Upper lobe of left lung (tissue), 6 donors: ENCODE measurements at regions not wholly inside any gene's neighbourhood (a gene's known extent, or its start where the extent isn't known, plus 50 kb on each side); places are given as distances from the start of the nearest gene placed in this dataset.
A peak's percentile ranks its signal among the peaks of the same experiment; 100 is the strongest.

Experiments used
- ATAC-seq, 2 donors: fragments of 200-7000 bp; cut with Tn5 transposase; one replicate each; pipeline ENCODE4 v1.9.1; 2022; ENCODE audit warnings: mild to moderate bottlenecking in 2 of 2, moderate library complexity in 2 of 2; ENCODE audit not compliant: low FRiP score in 2 of 2
- DNase-seq, 2 donors: peaks; one replicate each; pipeline ENCODE4 v3.0.0-alpha.2; 2019 to 2020
- H3K27ac ChIP-seq, 4 donors: fragments of 200-600 bp; sonication (generic); one replicate each; pipeline ENCODE4 v1.5.1; 2016 to 2019
- H3K27me3 ChIP-seq, 4 donors: fragments of 200-600 bp; sonication (generic); one replicate each; pipeline ENCODE4 v1.5.1; 2017 to 2019
- H3K36me3 ChIP-seq, 4 donors: fragments of 200-600 bp; sonication (generic); one replicate each; pipeline ENCODE4 v1.5.1; 2016 to 2019
- H3K4me1 ChIP-seq, 4 donors: fragments of 200-600 bp; sonication (generic); one replicate each; pipeline ENCODE4 v1.5.1; 2018 to 2019
- H3K4me3 ChIP-seq, 4 donors: fragments of 200-600 bp; sonication (generic); one replicate each; pipeline ENCODE4 v1.5.1; 2017 to 2019; ENCODE audit warnings: mild to moderate bottlenecking in 2 of 4, moderate library complexity in 1 of 4
- H3K9me3 ChIP-seq, 4 donors: fragments of 200-600 bp; sonication (generic); one replicate each; pipeline ENCODE4 v1.5.1; 2018 to 2019
- CTCF ChIP-seq, 6 experiments: fragments of 450-650 bp in 4 of 6; fragments of 200-600 bp in 2 of 6; sonication (generic) in 2 of 6; IDR thresholded peaks; one replicate each; pipeline ENCODE4 v1.5.1; 2016 to 2019; ENCODE audit warnings: antibody characterized with exemption in 6 of 6
- EP300 ChIP-seq, 4 donors: sonication (generic); formaldehyde crosslinking; IDR thresholded peaks; one replicate each; pipeline ENCODE4 v1.5.1; 2017; ENCODE audit warnings: antibody characterized with exemption in 4 of 4, control low read depth in 2 of 4
- POLR2A ChIP-seq, 4 donors: fragments of 450-650 bp; IDR thresholded peaks; one replicate each; pipeline ENCODE4 v1.5.1; 2016 to 2017; ENCODE audit warnings: antibody characterized with exemption in 4 of 4, mild to moderate bottlenecking in 2 of 4
- POLR2AphosphoS5 ChIP-seq, 2 donors: sonication (generic); formaldehyde crosslinking; IDR thresholded peaks; one replicate each; pipeline ENCODE4 v1.5.1; 2017; ENCODE audit warnings: antibody characterized with exemption in 2 of 2
- WGBS, 2 donors: methylation state at CpG; one replicate each; pipeline ENCODE4 v1.1.5; 2017 to 2018; 5-methylcytosine and 5-hydroxymethylcytosine counted together
- donor health status: DM: no; HTN: no; CAD: no; lungs with moderate emphysema.
- donor health status: DM: no; HTN: yes; CAD: no; lungs with severe emphysema.

DNA sequence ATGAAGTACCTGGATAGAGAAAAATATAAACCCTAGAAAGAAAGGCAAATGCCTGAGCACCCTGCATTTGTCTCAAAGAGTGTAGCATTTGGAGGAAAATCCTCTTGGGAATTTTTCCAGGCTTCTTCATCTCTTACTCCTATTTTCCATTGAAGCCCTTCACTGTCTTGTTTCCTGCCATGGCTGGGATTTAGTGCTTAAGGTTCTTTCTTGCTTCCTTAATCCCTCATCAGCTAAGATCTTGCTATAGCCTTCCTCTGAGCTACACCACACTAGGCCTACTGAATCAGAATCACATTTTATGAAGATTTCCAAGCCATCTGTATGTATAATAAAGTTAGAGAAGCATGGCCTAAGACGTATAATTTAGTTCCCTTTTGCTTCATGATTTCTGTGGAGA lies 97.5 kb upstream of the PHYHIPL start:
- no peak for TF ChIP-seq CTCF (IDR thresholded peaks at IDR 0.05)
- Histone ChIP-seq H3K9me3 (no peaks in the 10 kb centered on the region), H3K27me3 (no peaks in the 10 kb centered on the region), H3K4me3 (no peak overlapping the region), H3K27ac (peak overlapping the region in 3 of 4 donors; percentile 7 to 57 (median 49)), H3K4me1 (peaks cover 0 to 5% (median 2%) of the 10 kb centered on the region in 4 donors), H3K36me3 (no peaks in the 10 kb centered on the region)
- DNase-seq (no peak), ATAC-seq (no peak)
- WGBS, 2 donors = 30 to 68% methylated on average over 1 of the region's 1 CpG

- ATAC-seq (peak in 1 of 2 donors; percentile 69), DNase-seq (no peak)
- H3K4me3 ChIP-seq = no peak overlapping the region
- no peaks in the 10 kb centered on the region for H3K9me3 ChIP-seq
- H3K36me3 ChIP-seq = no peaks in the 10 kb centered on the region
- H3K27ac ChIP-seq = peak overlapping the region in 2 of 4 donors; percentile 49 to 57
- H3K4me1 ChIP-seq = peaks cover 0 to 5% (median 2%) of the 10 kb centered on the region in 4 donors
- 50 to 60% methylated on average over 4 of the region's 4 CpGs for WGBS, 2 donors
- TF ChIP-seq POLR2A (IDR thresholded peaks at IDR 0.05) (no peak), CTCF (IDR thresholded peaks at IDR 0.05) (no peak), EP300 (IDR thresholded peaks at IDR 0.05) (no peak), POLR2AphosphoS5 (IDR thresholded peaks at IDR 0.05) (no peak)
- H3K27me3 ChIP-seq = no peaks in the 10 kb centered on the region
These were observed 96.8 kb upstream of the PHYHIPL start for GRCh38 chr10:59079386-59080226.

DNA sequence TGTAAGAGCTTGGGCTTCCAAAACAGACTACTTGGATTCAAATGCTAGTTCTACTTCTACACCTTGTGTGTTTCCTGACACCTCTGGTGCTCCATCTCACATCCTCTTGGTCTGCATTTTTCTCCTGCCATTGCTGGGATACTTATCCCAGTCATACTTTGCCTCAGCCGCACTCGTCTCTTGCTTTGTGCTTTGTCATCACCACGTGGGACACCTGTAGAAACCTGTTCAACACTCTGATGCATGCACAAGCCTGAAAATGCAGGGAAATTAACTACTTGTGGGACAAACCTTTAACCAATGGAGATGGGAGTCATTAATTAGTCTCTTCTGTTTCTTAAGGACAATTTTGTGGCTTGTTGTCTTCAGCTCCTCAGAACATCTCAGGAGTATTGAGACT lies 94.2 kb upstream of the PHYHIPL start:
- no peaks in the 10 kb centered on the region for H3K27me3 ChIP-seq
- ATAC-seq = no peak
- TF ChIP-seq POLR2A (IDR thresholded peaks at IDR 0.05) = no peak
- no peak for TF ChIP-seq POLR2AphosphoS5 (IDR thresholded peaks at IDR 0.05)
- no peak for TF ChIP-seq CTCF (IDR thresholded peaks at IDR 0.05)
- no peak for TF ChIP-seq EP300 (IDR thresholded peaks at IDR 0.05)
- H3K4me3 ChIP-seq = no peak overlapping the region
- no peaks in the 10 kb centered on the region for H3K36me3 ChIP-seq
- no peaks in the 10 kb centered on the region for H3K9me3 ChIP-seq
- no peak overlapping the region for H3K27ac ChIP-seq
- no peak for DNase-seq
- WGBS, 2 donors = 84 to 87% methylated on average over 3 of the region's 3 CpGs
- H3K4me1 ChIP-seq = peaks cover 0 to 5% (median 2%) of the 10 kb centered on the region in 4 donors

DNA sequence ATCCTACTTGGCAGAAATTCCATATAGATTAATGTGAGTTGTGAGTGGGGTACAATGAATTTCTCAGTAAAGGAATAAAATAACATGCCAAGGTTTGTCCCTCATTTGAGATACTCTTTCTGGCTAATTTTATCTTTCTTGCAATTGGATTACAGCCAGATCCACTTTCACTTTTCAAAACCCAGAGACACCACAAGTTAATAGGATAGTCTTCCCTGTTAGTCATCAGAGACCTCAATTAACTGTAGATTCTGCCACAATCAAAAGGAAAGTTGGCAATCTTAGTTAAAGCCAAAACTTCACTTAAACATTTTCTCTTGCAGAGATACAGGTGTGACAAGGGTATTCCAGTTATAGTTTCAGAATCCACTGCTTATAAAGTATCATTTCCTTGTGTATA lies 91.4 kb upstream of the PHYHIPL start:
- peaks cover 0 to 4% (median 2%) of the 10 kb centered on the region in 4 donors for H3K4me1 ChIP-seq
- ATAC-seq = no peak
- no peaks in the 10 kb centered on the region for H3K27me3 ChIP-seq
- H3K9me3 ChIP-seq = no peaks in the 10 kb centered on the region
- no peak overlapping the region for H3K27ac ChIP-seq
- no peaks in the 10 kb centered on the region for H3K36me3 ChIP-seq
- H3K4me3 ChIP-seq = no peak overlapping the region
- TF ChIP-seq POLR2A (IDR thresholded peaks at IDR 0.05) = no peak
- no peak for TF ChIP-seq EP300 (IDR thresholded peaks at IDR 0.05)
- TF ChIP-seq POLR2AphosphoS5 (IDR thresholded peaks at IDR 0.05) = no peak
- TF ChIP-seq CTCF (IDR thresholded peaks at IDR 0.05) = no peak
- DNase-seq = no peak
